ENCODE measurements at regions not wholly inside any gene's neighbourhood (a gene's known extent, or its start where the extent isn't known, plus 50 kb on each side); places are given as distances from the start of the nearest gene placed in this dataset.

DNA sequence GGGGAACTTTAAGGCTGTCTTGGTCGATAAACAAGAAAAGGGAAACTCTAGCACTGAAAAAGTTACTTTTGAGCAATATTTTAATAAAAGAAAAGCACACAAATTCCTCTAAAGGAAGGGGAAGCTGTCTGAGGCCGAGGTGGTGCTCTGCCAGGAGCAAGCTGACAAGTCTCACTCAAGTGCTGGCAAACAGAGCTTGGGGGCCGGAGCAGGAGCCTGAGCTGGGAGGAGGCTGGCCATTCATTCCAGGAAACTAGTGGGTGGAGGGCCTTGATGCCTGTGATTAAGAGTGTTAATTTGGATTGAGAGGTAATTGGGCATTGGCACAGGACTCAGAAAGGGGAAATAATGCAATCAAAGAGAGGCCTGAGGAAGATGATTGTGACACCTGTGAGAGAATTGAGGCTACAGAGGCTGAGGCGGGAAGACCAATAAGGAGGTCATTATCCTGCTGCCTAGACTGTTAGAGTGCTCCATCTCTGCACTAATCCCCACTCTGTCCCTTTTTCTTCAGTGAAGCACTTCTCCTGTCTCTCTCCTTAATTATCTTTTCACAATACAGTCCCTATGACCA, 154.9 kb upstream of the COL1A2 start:
- DNase-seq, result peak; percentile 45

GRCh38 chr7:94240902-94241301, 153.8 kb upstream of the COL1A2 start:
- no peak for DNase-seq

GRCh38 chr7:94241402-94241925, 153.2 kb upstream of the COL1A2 start:
- no peak for DNase-seq

GRCh38 chr7:94243066-94243711, 151.5 kb upstream of the COL1A2 start:
- no peak for DNase-seq

DNA sequence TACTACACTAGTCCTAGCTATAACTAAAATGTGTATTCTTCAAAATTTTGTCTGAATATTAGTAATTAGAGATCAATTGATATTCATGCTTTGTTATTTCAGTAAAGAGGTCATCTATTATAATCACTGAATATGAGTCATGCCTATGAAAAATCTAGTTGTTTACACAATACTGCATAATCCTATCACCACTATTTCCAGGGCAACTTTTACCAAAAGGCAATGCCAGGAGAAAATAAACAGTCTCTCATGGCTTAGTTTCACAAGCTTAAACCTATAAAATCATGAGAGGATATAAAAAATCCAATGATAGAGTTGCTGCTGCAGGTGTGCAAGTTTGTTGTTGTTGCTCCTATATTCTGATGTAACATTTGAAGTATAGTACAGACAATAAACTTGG, 149.9 kb upstream of the COL1A2 start:
- no peak for DNase-seq

GRCh38 chr7:94245500-94245899, 149.2 kb upstream of the COL1A2 start:
- no peak for DNase-seq

- DNase-seq, result no peak
Observed at GRCh38 chr7:94247970-94248369, 146.7 kb upstream of the COL1A2 start.

DNA sequence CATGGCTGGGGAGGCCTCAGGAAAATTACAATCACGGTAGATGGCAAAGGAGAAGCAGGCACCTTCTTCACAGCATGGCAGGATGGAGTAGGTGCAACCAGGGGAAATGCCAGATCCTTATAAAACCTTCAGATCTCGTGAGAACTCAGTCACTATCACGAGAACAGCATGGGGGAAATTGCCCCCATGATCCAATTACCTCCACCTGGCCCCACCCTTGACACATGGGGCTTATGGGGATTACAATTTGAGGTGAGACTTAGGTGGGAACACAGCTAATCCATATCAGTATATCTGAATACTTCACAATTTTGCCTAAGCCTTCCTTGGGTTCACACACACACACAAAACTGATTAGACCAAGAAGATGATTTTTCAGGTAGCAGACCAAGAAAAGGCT, 145.1 kb upstream of the COL1A2 start:
- DNase-seq, result no peak

GRCh38 chr7:94250124-94250523, 144.6 kb upstream of the COL1A2 start:
- no peak for DNase-seq

GRCh38 chr7:94250987-94251386, 143.7 kb upstream of the COL1A2 start:
- no peak for DNase-seq

DNA sequence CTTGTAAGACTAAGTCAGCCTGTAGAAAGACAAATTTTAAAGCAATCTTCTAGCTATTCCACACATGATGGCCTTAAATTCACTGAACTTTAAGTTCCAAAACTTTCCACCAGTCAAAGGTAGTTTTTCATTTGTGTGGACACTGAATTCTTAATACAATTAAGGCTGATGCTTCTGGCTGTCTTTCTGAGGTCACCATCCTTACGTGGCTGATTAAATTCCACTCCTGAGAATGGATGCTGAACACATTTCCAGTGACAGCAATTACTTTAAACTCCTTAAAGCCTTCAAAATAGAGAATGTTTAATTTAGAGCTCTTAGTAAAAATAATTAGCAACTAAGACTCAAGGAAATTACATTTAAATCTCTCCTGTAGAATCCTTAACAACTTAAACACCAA, 142.6 kb upstream of the COL1A2 start:
- no peak for DNase-seq

DNA sequence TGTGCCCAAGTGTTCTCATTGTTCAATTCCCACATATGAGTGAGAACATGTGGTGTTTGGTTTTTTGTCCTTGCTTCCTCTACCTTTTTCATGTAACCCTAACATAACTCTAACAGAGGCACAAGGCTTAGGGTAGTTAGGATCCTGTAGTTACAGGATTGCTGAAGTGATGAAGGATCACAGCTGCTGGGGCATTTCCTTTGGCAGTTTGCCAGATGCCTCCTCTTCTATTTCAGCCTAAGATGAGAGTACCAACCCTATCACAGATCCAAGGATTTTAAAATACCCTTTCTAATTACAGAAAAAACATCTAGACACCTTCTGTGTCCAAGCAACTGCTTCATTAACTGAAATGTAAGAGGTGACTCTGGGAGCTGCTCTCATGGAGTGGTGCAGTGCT, 141.7 kb upstream of the COL1A2 start:
- no peak for DNase-seq

DNA sequence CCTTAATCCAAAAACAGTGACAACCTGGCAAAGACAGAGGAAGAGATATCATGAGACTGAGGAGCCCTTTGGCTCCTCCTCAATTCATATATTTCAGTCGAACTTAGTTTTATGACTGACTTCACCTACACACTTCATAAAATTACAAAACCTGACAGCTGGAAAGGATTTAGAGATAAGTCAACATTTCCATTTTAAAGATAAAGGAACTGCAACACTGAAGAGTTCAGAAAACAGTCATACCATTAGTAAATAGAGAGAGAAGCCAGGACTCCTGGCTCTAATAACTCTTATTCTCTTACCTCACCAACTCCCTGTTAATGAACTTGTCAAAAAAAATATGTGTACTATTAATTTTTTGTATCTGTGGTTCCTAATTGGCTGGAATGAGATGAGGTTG, 141.0 kb upstream of the COL1A2 start:
- no peak for DNase-seq

- DNase-seq, result peak; percentile 36
Observed at GRCh38 chr7:94258418-94259300, 136.0 kb upstream of the COL1A2 start.

DNA sequence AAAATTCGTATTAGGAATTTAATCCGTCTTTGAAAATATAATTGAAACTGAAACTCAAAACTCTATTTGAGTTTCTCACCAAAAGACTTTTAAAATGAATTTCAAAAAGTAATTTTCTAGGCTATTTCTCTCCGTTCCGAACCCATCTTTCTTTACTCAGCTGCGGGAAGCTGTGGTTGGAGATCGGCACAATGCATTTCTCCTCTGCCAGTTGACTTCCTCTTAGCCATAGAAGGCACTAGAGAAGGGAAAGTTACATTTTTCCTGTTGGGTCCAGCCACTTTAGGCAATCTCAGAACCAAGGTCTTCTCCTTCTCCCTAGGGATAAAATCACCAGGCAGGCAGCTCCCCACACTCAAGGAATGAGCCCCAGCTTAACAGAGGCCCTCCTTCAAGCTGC, 133.6 kb upstream of the COL1A2 start:
- DNase-seq, result no peak

DNA sequence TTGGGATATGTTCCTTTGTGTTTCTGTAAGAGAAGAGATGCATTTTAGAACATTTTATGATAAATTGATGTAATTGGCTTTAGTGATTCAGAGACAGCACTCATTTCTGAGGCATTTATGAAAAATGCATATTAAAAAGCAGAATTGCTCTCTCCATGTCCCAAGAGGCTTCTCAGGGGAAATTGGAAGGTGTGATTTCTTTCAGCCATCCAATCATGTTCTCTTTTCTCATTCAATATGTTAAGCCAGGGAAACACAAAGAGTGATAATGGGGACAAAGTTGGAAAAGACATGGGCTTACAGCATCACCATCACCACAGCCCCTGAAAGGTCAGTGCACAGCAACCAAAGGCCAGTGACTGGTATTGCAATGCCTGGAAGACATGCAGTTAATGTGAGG, 129.9 kb upstream of the COL1A2 start:
- no peak for DNase-seq

DNA sequence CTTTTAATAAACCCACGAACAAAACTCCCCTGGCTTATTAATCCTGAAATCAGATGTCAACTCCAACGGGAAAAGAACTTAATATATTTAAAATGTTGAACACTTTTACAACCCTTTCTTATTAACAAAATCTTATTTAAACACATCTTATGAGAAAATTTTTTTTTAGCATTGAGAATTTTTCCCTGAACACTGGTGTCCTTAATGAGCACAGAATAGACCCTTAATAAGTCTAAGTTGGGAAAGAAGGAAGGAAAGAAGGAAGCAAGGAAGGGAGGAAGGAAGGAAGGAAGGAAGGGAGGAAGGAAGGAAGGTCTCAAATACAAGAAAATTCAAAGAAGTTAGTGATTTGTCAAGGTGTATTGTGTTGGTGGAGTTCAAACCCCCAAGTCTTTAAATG, 129.2 kb upstream of the COL1A2 start:
- no peak for DNase-seq

DNA sequence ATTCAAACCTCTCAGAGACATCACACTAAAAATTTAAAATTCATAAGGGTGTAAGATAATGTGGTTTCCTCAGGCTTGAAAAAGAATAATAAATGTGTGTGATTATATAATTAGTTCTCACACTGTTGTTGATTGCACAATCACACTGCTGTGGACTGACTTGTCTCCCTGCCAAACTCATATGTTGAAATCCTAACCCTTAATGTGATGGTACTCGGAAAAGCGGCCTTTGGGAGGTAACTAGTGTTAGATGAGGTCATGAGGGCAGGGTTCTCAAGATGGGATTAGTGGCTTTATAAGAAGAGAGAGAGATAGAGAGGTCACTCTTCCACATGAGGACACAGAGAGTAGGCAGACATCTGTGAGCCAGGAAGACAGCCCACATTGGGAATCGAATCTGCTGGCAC, 128.5 kb upstream of the COL1A2 start:
- DNase-seq, result no peak

- no peak for DNase-seq
Observed at GRCh38 chr7:94270772-94271171, 123.9 kb upstream of the COL1A2 start.

DNA sequence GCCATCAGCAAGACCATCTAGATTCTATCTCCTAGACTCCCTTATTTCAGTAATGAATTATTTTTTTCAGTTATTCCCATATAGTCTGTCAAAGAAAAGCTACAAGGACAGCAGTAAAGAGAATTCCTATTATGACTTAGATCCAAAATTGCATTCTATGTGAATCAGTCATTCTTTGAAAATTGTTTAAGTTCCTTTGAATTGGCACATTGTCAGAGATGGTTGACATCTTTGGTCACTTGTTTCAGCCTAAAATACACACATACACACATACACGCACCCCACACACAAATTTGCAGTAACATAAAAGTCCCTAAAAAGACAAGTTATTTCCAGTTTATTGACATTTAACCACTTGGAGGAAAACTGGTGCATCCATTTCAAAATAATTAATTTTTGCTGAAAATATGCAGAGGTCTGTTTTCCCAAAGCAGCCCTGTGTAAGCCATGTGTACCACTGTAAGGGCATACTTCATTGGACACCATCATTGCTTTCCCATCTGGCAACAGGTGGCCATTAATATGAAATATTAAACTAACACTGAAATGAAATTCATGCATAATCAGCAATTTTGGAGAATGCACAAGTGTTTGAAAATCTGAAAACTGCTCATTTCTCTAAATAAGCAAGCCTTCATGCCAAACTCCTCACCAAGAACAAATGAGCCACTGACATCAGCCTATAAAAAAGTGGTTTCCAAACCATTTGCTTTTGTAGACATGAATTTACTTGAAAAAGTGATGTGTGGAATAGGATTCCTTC, 121.7 kb upstream of the COL1A2 start:
- no peak for DNase-seq

DNA sequence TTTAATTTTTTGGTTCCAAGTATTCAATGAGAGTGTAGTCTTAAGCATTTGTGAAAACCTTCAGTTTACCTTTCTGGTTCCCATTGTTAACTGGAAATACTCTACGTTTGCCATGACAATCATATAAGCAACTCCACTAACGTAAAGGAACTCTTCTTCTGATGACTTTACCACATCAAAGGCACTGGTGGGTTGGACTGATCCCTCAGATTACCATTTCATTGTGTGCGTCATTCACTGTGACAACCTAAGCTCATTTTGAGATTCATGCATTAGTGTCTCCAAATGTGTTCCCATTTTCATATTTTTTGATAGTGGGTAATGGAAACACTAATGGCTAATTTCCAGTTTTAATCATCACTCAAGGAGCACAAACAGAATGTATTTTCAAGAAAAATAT, 119.9 kb upstream of the COL1A2 start:
- DNase-seq, result no peak

GRCh38 chr7:94276027-94276426, 118.7 kb upstream of the COL1A2 start:
- DNase-seq, result no peak

- no peak for DNase-seq
Observed at GRCh38 chr7:94276795-94277194, 117.9 kb upstream of the COL1A2 start.

All from retina (tissue), 1 donor.